ENCODE measurements at regions not wholly inside any gene's neighbourhood (a gene's known extent, or its start where the extent isn't known, plus 50 kb on each side); places are given as distances from the start of the nearest gene placed in this dataset.

- TF ChIP-seq EZH2phosphoT487 (IDR thresholded peaks at IDR 0.05; ENCODE audit: unreplicated experiment) (no peak), CTCF (conservative IDR thresholded peaks at IDR 0.05; ENCODE audit: low read depth in 2 of 2) (no peak), POLR2AphosphoS5 (IDR thresholded peaks at IDR 0.05; ENCODE audit: low read depth) (no peak), EZH2 (IDR thresholded peaks at IDR 0.05; ENCODE audit: low read depth, unreplicated experiment) (no peak)
Observed at GRCh38 chr12:107228076-107228475, 134.7 kb upstream of the CRY1 start.

Measured in GM23338 (cell line).